Progenitor cell of endocrine pancreas (in vitro differentiated cells): ENCODE measurements at regions not wholly inside any gene's neighbourhood (a gene's known extent, or its start where the extent isn't known, plus 50 kb on each side); places are given as distances from the start of the nearest gene placed in this dataset.

Source experiments
- DNase-seq: peaks from one replicate; pipeline ENCODE4 v3.0.0; 2021; ENCODE audit warnings: low spot score; ENCODE audit not compliant: unreplicated experiment
- H3K27ac Mint-ChIP-seq: 2 replicates; pipeline ENCODE4 v1.8.0; 2021; ENCODE audit warnings: mild to moderate bottlenecking, moderate library complexity, mixed read lengths
- H3K27me3 Mint-ChIP-seq: 2 replicates; pipeline ENCODE4 v1.8.0; 2021; ENCODE audit warnings: mixed read lengths
- H3K36me3 Mint-ChIP-seq: 2 replicates; pipeline ENCODE4 v1.8.0; 2022; ENCODE audit warnings: mixed read lengths; ENCODE audit not compliant: insufficient read depth
- H3K4me1 Mint-ChIP-seq: 2 replicates; pipeline ENCODE4 v1.8.0; 2021; ENCODE audit warnings: low read depth, mixed read lengths
- H3K4me3 Mint-ChIP-seq: 2 replicates; pipeline ENCODE4 v1.8.0; 2021; ENCODE audit warnings: low read depth, mild to moderate bottlenecking, moderate library complexity, mixed read lengths
- H3K9me3 Mint-ChIP-seq: 2 replicates; pipeline ENCODE4 v1.8.0; 2021; ENCODE audit warnings: low read depth, mixed read lengths
- TF ChIP-seq, protein P1 (sequence below): fragments of 200-600 bp; sonication (generic); IDR thresholded peaks from one replicate; pipeline ENCODE4 v1.5.0; 2021; ENCODE audit warnings: antibody characterized with exemption, mild to moderate bottlenecking; ENCODE audit not compliant: unreplicated experiment

DNA sequence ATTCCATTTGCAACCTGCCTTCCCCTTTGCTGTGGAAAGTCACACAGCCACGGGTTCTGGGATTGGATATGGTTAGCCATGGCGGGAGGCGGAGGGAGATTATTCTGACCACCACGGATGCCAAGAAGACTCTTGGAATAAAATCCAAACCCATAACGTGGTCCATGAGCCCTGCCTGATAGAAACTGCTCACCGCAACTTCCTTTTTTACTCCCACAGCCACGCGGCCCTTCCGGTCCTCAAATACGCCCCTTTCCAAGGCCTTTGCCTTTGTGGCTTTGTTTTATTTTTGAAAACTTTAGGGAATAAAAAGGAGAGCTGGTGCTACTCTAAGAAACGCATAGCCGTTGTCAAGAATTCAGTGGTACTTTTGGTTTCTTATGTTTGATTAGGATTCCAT, 602.5 kb upstream of the CDH4 start:
- H3K9me3 Mint-ChIP-seq, result peaks cover 9% of the 10 kb centered on the region
- no peak for DNase-seq
- TF ChIP-seq, protein P1, sequence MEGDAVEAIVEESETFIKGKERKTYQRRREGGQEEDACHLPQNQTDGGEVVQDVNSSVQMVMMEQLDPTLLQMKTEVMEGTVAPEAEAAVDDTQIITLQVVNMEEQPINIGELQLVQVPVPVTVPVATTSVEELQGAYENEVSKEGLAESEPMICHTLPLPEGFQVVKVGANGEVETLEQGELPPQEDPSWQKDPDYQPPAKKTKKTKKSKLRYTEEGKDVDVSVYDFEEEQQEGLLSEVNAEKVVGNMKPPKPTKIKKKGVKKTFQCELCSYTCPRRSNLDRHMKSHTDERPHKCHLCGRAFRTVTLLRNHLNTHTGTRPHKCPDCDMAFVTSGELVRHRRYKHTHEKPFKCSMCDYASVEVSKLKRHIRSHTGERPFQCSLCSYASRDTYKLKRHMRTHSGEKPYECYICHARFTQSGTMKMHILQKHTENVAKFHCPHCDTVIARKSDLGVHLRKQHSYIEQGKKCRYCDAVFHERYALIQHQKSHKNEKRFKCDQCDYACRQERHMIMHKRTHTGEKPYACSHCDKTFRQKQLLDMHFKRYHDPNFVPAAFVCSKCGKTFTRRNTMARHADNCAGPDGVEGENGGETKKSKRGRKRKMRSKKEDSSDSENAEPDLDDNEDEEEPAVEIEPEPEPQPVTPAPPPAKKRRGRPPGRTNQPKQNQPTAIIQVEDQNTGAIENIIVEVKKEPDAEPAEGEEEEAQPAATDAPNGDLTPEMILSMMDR, result no peak
- no peaks in the 10 kb centered on the region for H3K36me3 Mint-ChIP-seq
- H3K4me1 Mint-ChIP-seq, result peaks cover 17% of the 10 kb centered on the region
- no peak overlapping the region for H3K4me3 Mint-ChIP-seq
- peaks cover 11% of the 10 kb centered on the region for H3K27me3 Mint-ChIP-seq
- no peak overlapping the region for H3K27ac Mint-ChIP-seq

DNA sequence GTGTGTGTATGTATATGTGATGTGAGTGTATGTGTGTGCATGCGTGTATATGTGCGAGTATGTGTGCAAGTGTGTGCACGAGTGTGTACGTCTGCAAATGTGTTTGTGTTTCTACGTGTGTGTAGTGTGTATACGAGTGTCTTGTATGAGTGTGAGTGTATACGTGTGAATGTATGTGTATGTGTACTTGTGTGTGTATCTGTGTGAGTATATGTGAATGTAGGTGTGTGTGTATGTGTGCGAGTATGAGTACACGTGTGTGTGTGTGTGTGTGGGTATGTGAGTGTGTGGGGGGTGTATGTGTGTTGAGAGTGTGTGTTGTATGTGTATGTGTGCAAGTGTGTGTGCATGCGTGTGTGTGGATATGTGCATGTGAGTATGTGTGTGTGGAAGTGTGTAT, 602.0 kb upstream of the CDH4 start:
- TF ChIP-seq, protein P1, result no peak
- Mint-ChIP-seq H3K27me3 (peaks cover 11% of the 10 kb centered on the region), H3K36me3 (no peaks in the 10 kb centered on the region), H3K4me1 (peaks cover 14% of the 10 kb centered on the region), H3K9me3 (peaks cover 13% of the 10 kb centered on the region), H3K27ac (no peak overlapping the region), H3K4me3 (no peak overlapping the region)
- no peak for DNase-seq

DNA sequence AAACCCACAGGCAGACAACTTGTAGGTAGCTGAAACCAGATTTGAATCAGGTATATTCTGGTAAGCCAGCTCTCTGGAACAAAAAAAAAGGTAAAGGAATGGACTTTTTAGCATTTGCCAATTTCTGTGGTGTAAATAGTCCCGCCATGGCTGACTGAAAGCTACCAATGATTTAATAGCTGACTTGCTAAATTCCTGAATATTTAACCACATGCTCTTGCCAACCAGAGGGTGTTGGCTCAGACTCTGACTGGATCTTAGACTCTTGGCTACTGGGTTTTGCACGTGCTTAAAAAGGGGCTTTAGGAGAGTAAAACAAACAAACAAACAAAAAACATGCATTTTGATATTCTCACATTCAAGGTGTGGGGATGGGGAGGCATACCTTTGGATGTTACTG, 600.0 kb upstream of the CDH4 start:
- Mint-ChIP-seq H3K4me1 (peaks cover 3% of the 10 kb centered on the region), H3K4me3 (no peak overlapping the region), H3K9me3 (peaks cover 18% of the 10 kb centered on the region), H3K27me3 (peaks cover 13% of the 10 kb centered on the region), H3K27ac (no peak overlapping the region), H3K36me3 (no peaks in the 10 kb centered on the region)
- no peak for DNase-seq
- TF ChIP-seq, protein P1, result no peak

DNA sequence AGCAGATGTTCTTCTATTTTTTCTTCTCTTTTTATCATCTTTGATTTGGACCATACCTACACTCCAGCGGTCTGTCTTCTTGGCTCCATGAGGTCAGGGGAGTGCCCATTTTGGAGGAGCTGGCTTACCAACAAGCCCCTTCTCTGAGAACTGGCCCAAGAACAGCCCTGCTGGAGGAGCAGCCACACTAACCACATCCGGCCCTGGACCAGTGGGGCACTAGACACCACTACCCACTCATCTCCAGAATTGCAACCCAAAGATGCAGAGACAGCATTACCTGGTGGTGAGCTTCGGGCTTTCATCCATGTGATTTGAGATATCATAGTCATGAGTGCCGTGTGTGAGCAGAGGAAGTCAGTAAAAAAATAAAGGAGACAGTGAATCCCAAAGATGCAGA, 599.4 kb upstream of the CDH4 start:
- H3K27me3 Mint-ChIP-seq, result peaks cover 14% of the 10 kb centered on the region
- peaks cover 4% of the 10 kb centered on the region for H3K4me1 Mint-ChIP-seq
- DNase-seq, result no peak
- no peak overlapping the region for H3K27ac Mint-ChIP-seq
- peaks cover 18% of the 10 kb centered on the region for H3K9me3 Mint-ChIP-seq
- no peak overlapping the region for H3K4me3 Mint-ChIP-seq
- TF ChIP-seq, protein P1, result no peak
- H3K36me3 Mint-ChIP-seq, result no peaks in the 10 kb centered on the region

DNA sequence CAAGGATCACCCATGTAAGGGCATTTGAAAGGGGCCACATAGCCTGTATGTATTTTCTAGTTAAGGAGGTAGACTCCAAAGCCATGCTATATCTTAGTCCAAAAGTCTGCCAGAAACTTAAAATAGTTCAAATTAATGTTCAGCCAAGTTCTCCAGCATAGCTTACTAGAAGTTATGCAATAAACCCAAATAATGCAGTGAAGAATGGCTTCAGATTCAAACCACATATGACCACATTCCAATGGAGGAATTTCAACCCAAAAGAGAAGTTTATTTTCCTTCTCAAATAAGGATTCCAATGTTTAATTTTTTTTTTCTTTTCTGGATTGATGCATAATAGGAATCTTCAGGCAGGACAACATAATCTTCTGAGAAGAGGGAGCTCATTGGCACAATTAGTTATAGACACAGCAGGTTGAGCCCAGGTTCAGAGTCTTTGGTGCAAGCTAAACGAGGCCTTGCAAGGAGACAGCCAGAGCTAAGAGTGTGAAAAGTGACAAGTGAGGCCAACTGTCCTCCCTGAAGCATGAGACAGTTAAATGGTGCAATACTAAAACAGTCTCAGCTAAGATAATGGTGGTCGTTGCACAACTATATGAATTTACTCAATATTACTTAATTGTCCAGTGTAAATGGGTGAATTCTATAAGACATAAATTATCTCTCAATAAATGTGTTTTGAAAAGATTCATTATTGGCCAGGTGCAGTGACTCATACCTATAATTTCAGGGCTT, 598.8 kb upstream of the CDH4 start:
- peaks cover 18% of the 10 kb centered on the region for H3K9me3 Mint-ChIP-seq
- no peaks in the 10 kb centered on the region for H3K36me3 Mint-ChIP-seq
- peaks cover 18% of the 10 kb centered on the region for H3K27me3 Mint-ChIP-seq
- H3K4me1 Mint-ChIP-seq, result peaks cover 4% of the 10 kb centered on the region
- TF ChIP-seq, protein P1, result no peak
- no peak for DNase-seq
- no peak overlapping the region for H3K27ac Mint-ChIP-seq
- no peak overlapping the region for H3K4me3 Mint-ChIP-seq
